ENCODE measurements at regions not wholly inside any gene's neighbourhood (a gene's known extent, or its start where the extent isn't known, plus 50 kb on each side); places are given as distances from the start of the nearest gene placed in this dataset.

DNA sequence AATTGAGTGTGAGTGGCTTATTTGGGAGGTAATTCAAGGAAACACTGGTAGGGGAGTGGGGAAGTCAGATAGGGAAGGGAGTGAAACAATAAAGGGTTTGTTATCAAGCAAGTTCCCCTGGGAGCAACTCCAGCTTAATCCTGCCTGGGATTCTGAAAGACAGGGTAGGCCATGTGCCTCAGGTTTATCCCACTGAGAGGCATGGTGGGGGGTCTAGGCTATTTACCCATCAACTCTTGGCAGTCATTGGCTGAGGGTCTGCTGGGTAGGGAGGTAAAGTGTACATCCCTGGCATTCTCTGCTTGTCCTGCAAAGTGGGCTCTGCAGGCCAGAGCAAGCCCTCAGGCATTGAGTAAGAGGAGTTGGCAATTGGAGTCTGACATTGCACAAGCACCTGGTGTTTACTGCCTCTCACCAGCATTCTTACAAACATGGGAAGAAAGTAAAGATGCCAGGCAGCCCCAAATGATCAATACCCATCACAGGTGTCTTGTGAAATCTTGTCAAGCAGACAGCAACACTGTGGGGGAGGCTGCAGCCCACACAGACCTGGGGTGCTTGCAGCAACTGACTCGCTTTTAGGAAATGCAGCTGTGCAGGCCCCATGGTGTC lies 169.3 kb downstream of the KTN1 start:
- DNase-seq (ENCODE audit: low read depth in 2 of 2) = peak in 1 of 2 donors; percentile 7

GRCh38 chr14:55749946-55750345 lies 169.9 kb downstream of the KTN1 start:
- Histone ChIP-seq H2AFZ (ENCODE audit: low read length) (no peak overlapping the region), H3K9ac (ENCODE audit: insufficient read depth, low read length) (no peak overlapping the region), H3K36me3 (ENCODE audit: control insufficient read depth, insufficient read depth, low read length) (no peaks in the 10 kb centered on the region), H3K79me2 (ENCODE audit: control insufficient read depth, insufficient read depth, low read length) (no peaks in the 10 kb centered on the region), H3K4me1 (ENCODE audit: control insufficient read depth, extremely low read depth, insufficient read depth, low read length) (peaks cover 3% of the 10 kb centered on the region), H3K9me3 (ENCODE audit: control insufficient read depth, insufficient read depth, low read depth, low read length) (no peaks in the 10 kb centered on the region), H3K4me3 (replicated peaks in 1 of 4; ENCODE audit: control extremely low read depth in 1 of 4, insufficient read depth in 1 of 4, low read depth in 3 of 4, low read length in 4 of 4) (no peak overlapping the region), H3K27ac (ENCODE audit: insufficient read depth, low read length) (no peak overlapping the region), H4K20me1 (ENCODE audit: control insufficient read depth, extremely low read depth, insufficient read depth, low read length) (no peaks in the 10 kb centered on the region), H3K27me3 (ENCODE audit: control insufficient read depth, insufficient read depth, low read length) (no peaks in the 10 kb centered on the region), H3K4me2 (ENCODE audit: extremely low read depth, insufficient read depth, low read length) (no peak overlapping the region)
- no peak for DNase-seq (ENCODE audit: low read depth in 2 of 2)
- no peak for TF ChIP-seq EZH2 (IDR thresholded peaks at IDR 0.05; ENCODE audit: low read length, missing control alignments)
- TF ChIP-seq, protein P1, sequence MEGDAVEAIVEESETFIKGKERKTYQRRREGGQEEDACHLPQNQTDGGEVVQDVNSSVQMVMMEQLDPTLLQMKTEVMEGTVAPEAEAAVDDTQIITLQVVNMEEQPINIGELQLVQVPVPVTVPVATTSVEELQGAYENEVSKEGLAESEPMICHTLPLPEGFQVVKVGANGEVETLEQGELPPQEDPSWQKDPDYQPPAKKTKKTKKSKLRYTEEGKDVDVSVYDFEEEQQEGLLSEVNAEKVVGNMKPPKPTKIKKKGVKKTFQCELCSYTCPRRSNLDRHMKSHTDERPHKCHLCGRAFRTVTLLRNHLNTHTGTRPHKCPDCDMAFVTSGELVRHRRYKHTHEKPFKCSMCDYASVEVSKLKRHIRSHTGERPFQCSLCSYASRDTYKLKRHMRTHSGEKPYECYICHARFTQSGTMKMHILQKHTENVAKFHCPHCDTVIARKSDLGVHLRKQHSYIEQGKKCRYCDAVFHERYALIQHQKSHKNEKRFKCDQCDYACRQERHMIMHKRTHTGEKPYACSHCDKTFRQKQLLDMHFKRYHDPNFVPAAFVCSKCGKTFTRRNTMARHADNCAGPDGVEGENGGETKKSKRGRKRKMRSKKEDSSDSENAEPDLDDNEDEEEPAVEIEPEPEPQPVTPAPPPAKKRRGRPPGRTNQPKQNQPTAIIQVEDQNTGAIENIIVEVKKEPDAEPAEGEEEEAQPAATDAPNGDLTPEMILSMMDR (conservative IDR thresholded peaks at IDR 0.05 in 1 of 2, IDR thresholded peaks at IDR 0.05 in 1 of 2; ENCODE audit: low read depth in 1 of 2, low read length in 2 of 2) = no peak

More for the DNA sequence above, 169.3 kb downstream of the KTN1 start:
- H3K27ac ChIP-seq (ENCODE audit: insufficient read depth, low read length) = no peak overlapping the region
- no peak overlapping the region for H3K4me3 ChIP-seq (replicated peaks in 1 of 4; ENCODE audit: control extremely low read depth in 1 of 4, insufficient read depth in 1 of 4, low read depth in 3 of 4, low read length in 4 of 4)
- no peak overlapping the region for H3K4me2 ChIP-seq (ENCODE audit: extremely low read depth, insufficient read depth, low read length)
- H3K4me1 ChIP-seq (ENCODE audit: control insufficient read depth, extremely low read depth, insufficient read depth, low read length) = peaks cover 3% of the 10 kb centered on the region
- H3K79me2 ChIP-seq (ENCODE audit: control insufficient read depth, insufficient read depth, low read length) = no peaks in the 10 kb centered on the region
- no peak overlapping the region for H2AFZ ChIP-seq (ENCODE audit: low read length)
- no peaks in the 10 kb centered on the region for H3K27me3 ChIP-seq (ENCODE audit: control insufficient read depth, insufficient read depth, low read length)
- TF ChIP-seq, protein P1 (conservative IDR thresholded peaks at IDR 0.05 in 1 of 2, IDR thresholded peaks at IDR 0.05 in 1 of 2; ENCODE audit: low read depth in 1 of 2, low read length in 2 of 2) = no peak
- TF ChIP-seq EZH2 (IDR thresholded peaks at IDR 0.05; ENCODE audit: low read length, missing control alignments) = no peak
- H4K20me1 ChIP-seq (ENCODE audit: control insufficient read depth, extremely low read depth, insufficient read depth, low read length) = no peaks in the 10 kb centered on the region
- H3K9me3 ChIP-seq (ENCODE audit: control insufficient read depth, insufficient read depth, low read depth, low read length) = no peaks in the 10 kb centered on the region
- no peak overlapping the region for H3K9ac ChIP-seq (ENCODE audit: insufficient read depth, low read length)
- no peaks in the 10 kb centered on the region for H3K36me3 ChIP-seq (ENCODE audit: control insufficient read depth, insufficient read depth, low read length)

- H3K27ac ChIP-seq (ENCODE audit: insufficient read depth, low read length) = no peak overlapping the region
- no peaks in the 10 kb centered on the region for H4K20me1 ChIP-seq (ENCODE audit: control insufficient read depth, extremely low read depth, insufficient read depth, low read length)
- no peaks in the 10 kb centered on the region for H3K79me2 ChIP-seq (ENCODE audit: control insufficient read depth, insufficient read depth, low read length)
- TF ChIP-seq EZH2 (IDR thresholded peaks at IDR 0.05; ENCODE audit: low read length, missing control alignments) = no peak
- TF ChIP-seq, protein P1 (conservative IDR thresholded peaks at IDR 0.05 in 1 of 2, IDR thresholded peaks at IDR 0.05 in 1 of 2; ENCODE audit: low read depth in 1 of 2, low read length in 2 of 2) = no peak
- no peak overlapping the region for H3K4me2 ChIP-seq (ENCODE audit: extremely low read depth, insufficient read depth, low read length)
- H3K9me3 ChIP-seq (ENCODE audit: control insufficient read depth, insufficient read depth, low read depth, low read length) = no peaks in the 10 kb centered on the region
- no peak overlapping the region for H3K9ac ChIP-seq (ENCODE audit: insufficient read depth, low read length)
- no peaks in the 10 kb centered on the region for H3K36me3 ChIP-seq (ENCODE audit: control insufficient read depth, insufficient read depth, low read length)
- H3K4me3 ChIP-seq (replicated peaks in 1 of 4; ENCODE audit: control extremely low read depth in 1 of 4, insufficient read depth in 1 of 4, low read depth in 3 of 4, low read length in 4 of 4) = no peak overlapping the region
- DNase-seq (ENCODE audit: low read depth in 2 of 2) = peak; percentile 76 to 87
- H2AFZ ChIP-seq (ENCODE audit: low read length) = no peak overlapping the region
- H3K27me3 ChIP-seq (ENCODE audit: control insufficient read depth, insufficient read depth, low read length) = no peaks in the 10 kb centered on the region
- peaks cover 3% of the 10 kb centered on the region for H3K4me1 ChIP-seq (ENCODE audit: control insufficient read depth, extremely low read depth, insufficient read depth, low read length)
Measured at GRCh38 chr14:55752580-55753390, 172.8 kb downstream of the KTN1 start.
